ENCODE measurements at regions not wholly inside any gene's neighbourhood (a gene's known extent, or its start where the extent isn't known, plus 50 kb on each side); places are given as distances from the start of the nearest gene placed in this dataset.
A peak's percentile ranks its signal among the peaks of the same experiment; 100 is the strongest.

DNA sequence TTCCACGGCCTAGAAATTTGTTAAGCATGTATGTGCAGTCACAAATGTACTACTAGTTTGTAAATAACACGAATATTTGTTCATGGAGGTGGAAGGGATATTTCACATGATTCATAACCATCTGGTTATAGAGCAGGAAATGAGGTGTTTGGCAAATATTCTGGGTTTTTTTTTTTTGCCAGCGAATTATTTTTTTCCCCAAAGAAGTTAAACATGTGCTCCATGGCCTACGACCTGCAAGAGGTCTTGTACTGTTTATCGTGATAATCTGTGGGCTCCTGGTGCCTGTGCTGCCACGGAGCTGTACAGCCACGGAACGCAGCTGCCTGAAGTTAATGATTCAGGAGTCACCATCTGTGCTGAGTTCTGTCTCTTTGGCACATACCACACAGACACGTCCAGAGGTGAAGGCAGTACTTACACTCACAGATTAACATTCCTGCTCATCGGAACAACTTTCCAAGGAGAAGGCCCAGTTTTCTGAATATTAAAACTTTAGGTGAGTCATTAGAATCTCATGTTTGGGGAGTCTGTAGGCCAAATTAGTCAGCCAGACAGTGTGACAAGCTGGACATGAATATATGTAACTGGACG is 156.3 kb downstream of the TMX1 start:
- DNase-seq (ENCODE audit: low read depth): peak; percentile 97

GRCh38 chr14:51398898-51399297 is 158.9 kb downstream of the TMX1 start:
- peak; percentile 83 for DNase-seq (ENCODE audit: low read depth)

DNA sequence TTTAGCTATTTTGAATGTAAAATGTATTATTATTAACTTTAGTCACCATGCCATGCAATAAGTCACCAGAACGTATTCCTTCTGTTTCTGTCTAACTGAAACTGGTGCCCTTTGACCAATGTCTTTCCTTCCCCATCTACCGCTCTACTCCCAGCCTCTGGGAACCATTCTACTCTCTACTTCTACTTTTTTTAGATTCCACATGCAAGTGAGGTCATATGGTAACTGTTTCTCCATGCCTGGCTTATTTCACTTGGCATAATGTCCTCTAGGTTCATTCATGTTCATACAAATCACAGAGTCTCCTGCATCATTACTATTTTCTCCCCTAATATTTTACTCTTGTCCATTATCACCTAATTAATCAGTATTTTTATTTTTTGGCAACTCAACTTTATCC is 160.1 kb downstream of the TMX1 start:
- DNase-seq (ENCODE audit: low read depth): peak; percentile 3

DNA sequence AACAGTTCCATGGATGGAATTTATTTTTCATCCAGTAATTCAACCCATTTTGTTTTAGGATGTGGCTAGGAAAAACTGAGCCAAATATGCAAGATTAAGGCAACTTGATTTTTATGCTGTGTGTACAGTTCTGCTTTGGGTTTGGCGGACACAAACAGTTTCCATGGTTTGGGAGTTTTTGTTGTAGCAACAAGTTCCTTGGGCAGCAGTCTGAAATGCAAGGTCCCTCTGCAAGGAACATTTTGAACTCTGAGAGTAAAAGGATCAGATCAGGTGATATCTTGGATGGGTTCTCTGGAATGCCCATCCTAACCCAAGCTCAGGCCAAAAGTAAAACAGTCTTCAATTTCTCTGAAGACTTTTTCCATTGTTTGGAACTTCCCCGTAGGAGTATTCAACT is 161.2 kb downstream of the TMX1 start:
- DNase-seq (ENCODE audit: low read depth): peak; percentile 4

DNA sequence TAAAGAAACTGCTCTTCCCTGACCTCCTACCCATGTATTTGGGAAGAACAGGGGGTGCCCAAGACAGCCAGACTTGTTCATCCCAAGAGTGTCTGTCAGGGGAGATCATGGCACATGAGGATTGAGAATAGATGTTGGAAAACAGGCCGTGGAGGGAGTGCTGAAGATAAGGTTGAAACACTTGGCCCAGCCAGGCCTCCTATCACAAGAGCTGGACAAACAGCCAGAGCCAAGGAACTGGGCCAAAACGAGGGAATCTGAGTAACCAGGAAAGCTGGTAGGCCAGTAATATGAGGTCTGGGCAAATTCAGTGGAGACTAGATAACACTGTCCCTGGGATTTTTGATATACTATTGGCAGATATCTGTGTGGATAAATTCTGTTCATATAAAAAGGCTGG is 161.7 kb downstream of the TMX1 start:
- DNase-seq (ENCODE audit: low read depth): no peak

DNA sequence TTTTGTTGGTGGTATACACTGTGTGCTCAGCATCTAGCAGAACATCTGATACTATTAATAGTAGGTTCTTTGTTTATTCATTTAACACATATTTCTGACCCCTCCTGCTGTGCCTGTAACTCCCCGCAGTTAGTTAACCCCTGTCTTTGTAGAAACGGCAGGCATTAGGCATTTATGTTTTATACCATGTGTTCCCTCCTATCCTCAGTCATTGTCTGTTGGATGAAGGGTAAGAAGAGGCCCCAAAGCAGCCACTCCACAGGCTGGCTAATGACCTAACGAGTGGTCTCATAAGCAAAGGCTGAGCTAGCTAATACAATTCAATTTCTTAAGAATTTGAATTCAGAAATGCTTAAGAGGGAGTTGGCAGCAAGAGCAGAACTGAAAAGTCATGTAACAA is 170.8 kb downstream of the TMX1 start:
- peak; percentile 41 for DNase-seq (ENCODE audit: low read depth)

- no peak for DNase-seq (ENCODE audit: low read depth)
Measured at GRCh38 chr14:51419685-51420084, 179.6 kb downstream of the TMX1 start.

GRCh38 chr14:51422704-51423103 is 182.7 kb downstream of the TMX1 start:
- no peak for DNase-seq (ENCODE audit: low read depth)

DNA sequence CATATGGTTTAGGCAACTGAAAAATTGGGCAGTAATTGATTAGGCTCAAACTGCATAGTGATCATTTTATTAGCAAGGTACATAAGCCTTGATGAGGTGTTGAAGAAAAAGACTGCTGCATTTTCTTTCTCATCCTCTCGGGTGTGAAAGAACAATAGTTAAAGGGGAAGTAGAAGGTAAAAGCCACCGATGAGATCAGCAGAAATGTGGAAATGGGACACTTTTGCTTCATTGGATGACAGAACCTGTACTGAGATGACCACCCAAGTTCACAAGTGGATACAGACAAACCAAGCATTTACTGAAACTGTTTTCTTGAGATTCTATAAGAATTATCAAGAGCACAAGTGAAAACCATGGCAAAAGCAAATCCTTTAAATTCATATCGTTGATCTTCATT is 184.0 kb downstream of the TMX1 start:
- no peak for DNase-seq (ENCODE audit: low read depth)

- peak; percentile 68 for DNase-seq (ENCODE audit: low read depth)
Measured at GRCh38 chr14:51424561-51425251, 184.7 kb downstream of the TMX1 start.

DNA sequence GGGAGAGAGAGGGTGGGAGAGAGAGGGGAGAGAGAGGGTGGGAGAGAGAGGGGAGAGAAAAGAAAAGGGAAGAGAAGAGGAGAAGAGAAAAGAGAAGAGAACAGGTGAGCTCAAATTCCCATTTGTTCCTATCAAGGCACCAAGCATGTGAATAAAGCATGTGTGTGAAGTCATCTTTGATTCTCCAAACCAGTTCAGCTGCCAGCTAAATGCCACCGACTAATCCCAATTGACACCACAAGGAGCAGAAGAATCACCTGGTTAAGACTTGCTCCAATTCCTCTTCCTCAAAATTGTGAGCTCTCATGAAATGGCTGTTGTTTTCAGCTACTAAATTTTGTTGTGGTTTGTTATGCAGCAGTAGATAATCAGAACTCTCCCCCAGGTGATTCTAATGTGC is 188.9 kb downstream of the TMX1 start:
- no peak for DNase-seq (ENCODE audit: low read depth)

DNA sequence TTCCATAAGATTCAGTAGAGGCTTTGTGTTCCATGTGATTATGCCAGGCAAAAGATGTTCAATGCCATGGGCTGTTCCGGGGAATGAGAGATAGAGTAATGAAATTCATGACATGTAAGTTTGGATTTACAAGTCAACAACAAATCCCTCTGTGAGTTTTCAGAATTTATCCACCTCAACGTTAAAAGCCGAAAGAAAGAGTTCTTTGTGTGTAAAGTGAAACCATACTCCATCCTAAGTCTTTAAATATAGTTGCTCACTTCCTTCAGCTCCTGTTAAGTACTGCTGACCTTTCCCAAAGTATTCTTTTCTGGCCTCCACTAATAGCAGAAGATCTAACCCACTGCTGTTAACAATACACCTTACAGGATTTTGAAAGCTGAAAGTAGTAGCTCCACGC is 190.0 kb downstream of the TMX1 start:
- DNase-seq (ENCODE audit: low read depth): peak; percentile 30

GRCh38 chr14:51430633-51431032 is 190.6 kb downstream of the TMX1 start:
- peak; percentile 72 for DNase-seq (ENCODE audit: low read depth)

- DNase-seq (ENCODE audit: low read depth): peak; percentile 51
Measured at GRCh38 chr14:51431033-51431709, 191.1 kb downstream of the TMX1 start.

- DNase-seq (ENCODE audit: low read depth): no peak
Measured at GRCh38 chr14:51431741-51432140, 191.7 kb downstream of the TMX1 start.

GRCh38 chr14:51432302-51432948 is 192.4 kb downstream of the TMX1 start:
- no peak for DNase-seq (ENCODE audit: low read depth)

DNA sequence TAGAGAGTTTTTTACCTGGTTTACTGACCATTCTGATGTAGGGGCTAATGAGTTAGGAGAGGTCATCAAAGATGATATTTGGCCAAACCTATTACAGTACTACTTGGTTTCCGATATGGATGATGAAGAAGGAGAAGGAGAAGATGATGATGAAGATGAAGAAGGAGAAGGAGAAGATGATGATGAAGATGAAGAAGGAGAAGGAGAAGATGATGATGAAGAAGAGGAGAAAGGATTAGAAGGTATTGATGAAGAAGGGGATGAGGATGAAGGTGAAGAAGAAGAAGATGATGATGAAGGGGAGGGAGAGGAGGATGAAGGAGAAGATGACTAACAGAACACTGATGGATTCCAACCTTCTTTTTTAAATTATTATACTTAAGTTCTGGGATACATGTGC is 196.6 kb downstream of the TMX1 start:
- DNase-seq (ENCODE audit: low read depth): no peak

DNA sequence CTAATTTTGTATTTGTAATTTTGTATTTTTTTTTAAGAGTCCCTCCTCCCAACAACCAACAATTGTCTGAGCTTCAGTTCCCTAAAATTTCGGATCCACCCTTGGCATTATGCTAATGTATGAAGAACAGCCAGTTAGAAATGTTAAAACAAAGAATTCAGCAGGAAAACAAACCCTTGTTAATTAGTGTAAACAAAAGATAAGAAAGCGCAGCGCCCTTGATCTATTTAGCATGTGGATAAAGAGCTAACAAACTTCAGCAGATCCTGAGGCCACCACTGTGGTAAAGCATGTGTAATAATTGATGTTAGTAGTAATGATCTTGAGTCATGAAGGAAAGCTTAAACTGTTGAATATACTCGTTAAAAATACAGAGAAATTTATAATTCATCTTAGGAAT is 199.8 kb downstream of the TMX1 start:
- DNase-seq (ENCODE audit: low read depth): no peak

GRCh38 chr14:51441001-51441400 is 201.0 kb downstream of the TMX1 start:
- DNase-seq (ENCODE audit: low read depth): peak; percentile 55

- DNase-seq (ENCODE audit: low read depth): peak; percentile 98
Measured at GRCh38 chr14:51442513-51443175, 202.6 kb downstream of the TMX1 start.

DNA sequence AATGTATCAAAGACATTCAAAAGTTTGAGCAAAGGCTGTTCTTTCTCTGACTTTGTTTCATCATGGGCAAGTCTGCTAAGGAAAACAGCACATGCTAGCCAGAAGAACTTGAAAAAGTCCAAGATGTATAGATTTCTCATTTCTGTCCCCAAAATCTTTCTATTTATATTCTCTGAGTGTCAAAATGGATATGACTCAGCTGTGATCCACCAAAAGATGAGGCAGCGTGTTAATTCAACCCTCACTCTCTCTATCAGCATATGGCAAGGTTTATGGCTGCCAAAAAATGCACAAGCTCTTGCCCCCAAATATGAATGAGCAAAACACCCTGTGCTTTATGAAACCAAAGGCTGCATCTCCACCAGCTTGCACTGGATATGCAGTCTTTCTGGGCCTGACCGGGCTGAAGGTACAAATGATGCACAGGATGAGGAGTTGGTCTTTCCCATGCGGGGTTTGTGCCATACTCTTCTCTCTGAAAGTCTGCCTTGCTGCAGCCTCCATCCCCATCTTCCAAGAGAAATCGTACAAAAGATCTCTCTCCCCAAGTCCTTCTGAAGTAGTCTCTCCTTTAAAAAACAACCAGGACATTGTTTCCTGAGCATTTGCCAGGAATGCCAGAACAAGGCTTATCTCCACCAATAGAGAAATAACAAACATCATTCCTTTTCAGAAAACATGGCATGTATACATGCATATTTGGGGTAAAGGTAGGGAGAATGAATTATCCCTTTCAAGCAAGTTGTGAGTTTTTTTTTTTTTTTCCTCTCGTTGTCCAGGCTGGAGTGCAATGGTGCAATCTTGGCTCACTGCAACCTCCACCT is 203.4 kb downstream of the TMX1 start:
- DNase-seq (ENCODE audit: low read depth): peak; percentile 78
